ENCODE measurements at regions not wholly inside any gene's neighbourhood (a gene's known extent, or its start where the extent isn't known, plus 50 kb on each side); places are given as distances from the start of the nearest gene placed in this dataset.

DNA sequence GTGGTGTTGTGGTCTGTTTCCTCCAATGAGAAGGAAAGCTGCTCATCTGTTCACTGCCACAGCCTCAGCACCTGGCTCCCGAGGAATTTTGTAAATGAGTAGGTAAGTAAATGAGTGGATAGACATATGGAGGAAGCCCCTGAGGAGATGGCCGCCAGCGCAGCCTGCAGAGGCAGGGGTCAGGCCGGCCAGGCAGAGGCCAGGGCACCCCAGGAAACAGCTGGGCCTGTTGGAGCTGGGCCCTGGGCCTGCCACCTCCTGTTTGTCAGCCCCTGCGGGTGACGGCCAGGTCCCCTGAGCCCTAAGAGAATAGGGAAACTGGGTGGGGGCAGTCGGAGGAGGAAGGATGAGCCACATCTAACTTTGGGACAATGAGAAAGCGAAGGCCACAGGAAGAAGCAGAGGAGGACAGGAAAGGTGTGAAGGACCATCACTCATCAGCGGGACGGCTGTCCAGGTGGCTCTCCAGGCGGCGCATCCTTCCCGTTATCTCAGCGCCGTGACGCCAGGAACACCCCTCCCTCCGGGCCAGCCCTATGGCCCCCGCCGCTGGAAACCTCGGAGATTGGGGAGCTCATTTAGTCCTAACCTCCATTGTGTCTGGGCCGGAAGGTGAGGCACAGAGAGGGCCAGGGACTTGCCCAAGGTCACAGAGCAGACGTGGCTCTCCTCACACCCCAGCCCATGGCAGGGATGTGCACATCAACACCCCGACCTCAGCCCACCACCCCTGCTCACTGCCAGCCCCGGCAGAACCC lies 142.3 kb upstream of the UNC5B start:
- no peak for DNase-seq (ENCODE audit: low spot score)

DNA sequence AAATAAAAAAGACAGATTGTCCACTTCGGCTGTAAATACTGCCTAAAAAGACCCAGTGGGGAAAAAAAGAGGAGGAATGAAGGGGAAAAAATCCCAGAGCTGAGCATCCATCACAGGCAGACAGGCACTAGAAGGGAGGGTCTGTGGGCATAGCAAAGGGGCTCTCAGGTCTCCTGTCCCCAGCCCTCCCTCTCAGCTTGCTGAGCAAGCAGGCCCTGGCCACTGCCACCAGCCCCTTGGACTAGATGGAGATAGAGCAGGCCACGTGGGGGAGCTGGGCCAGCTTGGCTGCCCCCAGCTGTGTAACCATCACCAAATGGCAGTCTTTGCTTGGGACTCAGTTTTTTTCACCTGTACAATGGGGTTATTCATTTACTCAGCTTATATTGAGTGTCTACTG lies 141.6 kb upstream of the UNC5B start:
- DNase-seq (ENCODE audit: low spot score): no peak

DNA sequence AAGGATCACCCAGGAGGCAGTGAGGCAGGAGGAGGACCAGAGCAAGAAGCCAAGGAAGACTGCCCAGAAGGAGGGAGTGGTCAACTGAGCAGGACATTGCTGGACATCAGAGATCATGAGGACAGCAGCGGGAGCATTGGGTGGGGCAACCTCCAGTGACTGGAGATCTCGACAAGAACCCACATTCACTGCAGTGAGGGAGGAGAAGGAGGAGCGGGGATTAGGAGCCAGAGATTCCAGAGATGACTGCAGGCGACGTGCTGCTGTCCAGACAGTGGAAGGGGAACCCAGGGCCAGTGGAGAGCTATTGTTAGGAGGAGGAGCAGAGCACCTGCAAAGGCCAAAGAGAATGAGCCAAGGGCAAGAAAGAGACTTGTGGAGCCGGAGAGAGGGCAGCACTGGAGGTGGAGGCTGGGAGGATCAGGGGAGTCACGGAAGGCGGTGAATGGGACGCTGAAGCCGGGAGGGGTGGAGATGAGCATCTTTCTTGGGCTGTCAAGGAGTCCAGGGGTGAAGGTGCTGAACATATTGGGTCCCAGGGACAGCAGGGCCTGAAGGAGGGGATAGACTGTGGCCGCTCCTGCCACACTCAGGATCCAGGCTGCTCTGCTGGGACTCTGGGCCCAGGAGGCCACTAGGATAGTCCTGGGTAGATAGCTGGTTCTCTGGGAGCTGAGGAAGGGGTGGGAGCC lies 140.1 kb upstream of the UNC5B start:
- DNase-seq (ENCODE audit: low spot score): no peak

DNA sequence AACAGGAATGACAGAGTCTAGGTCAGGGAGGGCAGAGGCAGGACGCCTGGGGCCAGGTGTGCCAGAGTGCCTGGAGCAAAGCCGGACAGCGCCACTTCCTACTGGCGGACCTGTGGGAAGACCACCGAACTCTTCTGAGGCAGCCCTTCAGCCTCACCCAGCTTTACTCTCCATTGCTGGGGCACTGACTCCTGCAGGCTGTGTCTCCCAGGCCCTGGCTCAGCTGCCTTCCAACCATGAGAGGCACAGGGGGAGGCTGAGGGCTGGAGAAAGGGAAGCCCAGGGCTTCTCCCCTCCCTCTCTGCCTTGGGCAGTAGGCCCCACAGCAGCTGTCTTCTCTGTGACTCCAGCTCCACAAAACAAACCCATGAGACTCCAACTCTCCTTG lies 139.6 kb upstream of the UNC5B start:
- DNase-seq (ENCODE audit: low spot score): no peak

DNA sequence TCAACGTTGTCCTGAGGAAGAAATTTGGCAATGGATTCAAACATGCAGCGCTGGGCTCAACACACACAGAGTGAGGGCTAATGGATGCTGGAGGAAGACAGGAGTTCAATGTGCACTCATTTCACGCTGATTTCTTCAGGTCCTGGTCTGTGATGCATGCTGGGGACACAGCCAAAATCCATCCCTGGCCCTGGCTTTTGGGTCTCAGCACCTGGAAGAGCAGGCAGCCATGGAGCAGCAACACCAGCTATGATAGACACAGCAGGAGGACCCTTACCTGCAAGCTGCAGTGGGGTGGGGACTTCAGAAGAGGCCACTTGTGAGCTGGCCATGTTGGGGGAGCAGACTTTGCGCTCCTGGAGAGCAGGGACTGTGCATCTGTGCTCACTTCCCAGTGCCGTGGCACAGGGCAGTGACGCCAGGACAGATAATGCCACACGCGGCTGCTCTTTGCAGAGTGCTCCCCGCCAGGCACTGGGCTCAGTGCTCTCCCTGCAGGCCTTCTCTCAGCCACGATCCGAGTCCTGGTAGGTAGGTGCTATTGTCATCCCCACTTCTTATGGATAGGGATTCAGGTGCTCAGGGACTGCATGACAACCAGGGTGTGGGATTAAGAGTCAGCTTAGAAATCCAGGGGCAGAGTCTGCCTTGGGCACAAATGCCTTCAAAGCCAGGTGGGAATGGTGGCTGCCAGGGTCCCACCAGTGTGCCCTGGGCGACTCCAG lies 138.8 kb upstream of the UNC5B start:
- no peak for DNase-seq (ENCODE audit: low spot score)

DNA sequence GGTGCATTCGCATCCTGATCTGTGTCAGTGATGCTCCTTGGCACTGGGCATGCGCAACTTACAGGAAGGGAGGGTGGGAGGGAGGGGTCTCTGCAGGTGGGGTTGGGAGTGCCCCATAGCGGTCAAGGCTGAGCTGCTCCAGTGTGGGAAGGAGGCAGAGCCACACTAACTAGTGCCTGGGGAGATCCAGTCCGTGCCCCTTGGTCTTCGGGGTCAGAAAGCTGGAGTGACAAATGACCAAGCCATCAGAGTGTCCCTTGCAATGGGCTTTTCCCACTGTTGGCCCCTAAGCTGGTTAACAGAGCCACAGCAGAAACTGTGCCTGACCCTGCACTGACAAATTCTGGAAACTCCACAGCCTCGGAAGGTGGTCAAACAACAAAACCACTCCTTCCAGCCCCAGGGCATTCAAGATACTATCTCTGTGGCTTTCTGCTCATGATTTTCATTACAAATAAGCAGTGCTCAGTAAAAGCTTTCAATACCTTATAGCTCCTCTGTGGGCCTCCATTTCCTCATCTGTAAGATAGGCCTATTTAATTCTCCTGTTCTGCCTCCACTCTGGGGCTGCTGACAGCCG lies 138.1 kb upstream of the UNC5B start:
- no peak for DNase-seq (ENCODE audit: low spot score)

DNA sequence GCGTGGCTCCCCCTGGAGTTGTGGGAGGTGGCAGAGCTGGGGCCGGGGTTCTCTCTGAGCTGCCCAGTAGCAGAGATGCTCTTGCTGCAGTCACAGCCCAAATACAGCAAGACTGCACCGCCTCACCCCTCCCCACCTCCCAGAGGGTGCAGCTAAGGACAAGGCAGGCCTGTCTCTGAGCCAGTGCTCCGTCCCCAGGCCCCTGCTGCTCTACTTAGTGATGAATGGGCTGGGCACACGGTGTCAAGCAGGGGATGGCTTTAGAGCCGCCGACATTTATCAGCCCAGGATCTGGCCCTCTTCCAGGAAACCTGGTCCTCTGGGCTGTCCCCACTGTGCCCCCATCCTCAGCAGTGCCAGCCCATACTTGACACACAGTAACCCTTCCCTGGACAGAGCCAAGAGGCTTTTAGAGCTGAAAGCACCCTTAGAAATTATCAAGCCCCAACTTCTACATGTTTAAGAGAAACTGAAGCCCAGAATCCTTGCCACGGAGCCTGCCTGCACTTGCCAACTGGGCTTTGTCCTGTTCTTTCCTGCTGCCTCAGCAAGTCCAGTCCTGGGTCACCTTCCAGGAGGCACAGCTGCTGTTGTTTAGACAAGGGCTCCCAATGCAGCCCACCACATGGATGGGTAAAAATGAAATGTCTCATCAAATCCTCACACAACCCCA lies 137.1 kb upstream of the UNC5B start:
- DNase-seq (ENCODE audit: low spot score): no peak

DNA sequence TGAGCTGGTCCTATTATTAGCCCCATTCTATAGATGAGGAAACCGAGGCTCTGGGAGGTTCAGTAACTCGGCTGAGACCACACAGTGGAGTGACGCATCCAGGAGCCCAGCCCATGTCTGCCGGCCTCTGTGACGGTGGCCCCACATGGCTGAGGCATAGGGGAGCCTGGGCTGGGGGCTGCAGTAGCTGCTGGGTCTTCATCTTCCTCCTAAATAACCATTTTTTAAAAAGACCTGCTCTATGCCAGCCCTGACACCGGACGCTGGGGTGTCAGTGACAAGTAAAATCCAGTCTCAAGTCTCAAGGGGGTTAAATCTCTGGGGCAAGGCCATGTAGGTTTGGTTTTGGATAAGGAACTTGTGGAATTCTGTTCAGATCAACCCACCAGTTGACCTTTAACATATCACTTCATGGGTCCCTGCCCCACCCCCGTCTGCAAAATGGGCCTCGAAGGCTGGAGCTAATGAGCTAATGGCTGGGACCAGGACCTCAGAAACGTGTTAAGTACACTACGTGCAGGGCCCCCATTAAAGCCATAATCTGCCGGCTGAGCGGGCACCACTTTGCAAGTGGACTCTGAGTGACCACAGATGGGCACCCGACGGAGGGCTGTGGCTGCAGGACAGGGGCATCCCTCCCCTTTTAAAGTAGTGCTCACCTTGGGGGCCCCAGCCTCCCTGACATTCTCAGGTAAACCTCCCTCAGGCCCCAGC lies 136.5 kb upstream of the UNC5B start:
- no peak for DNase-seq (ENCODE audit: low spot score)

DNA sequence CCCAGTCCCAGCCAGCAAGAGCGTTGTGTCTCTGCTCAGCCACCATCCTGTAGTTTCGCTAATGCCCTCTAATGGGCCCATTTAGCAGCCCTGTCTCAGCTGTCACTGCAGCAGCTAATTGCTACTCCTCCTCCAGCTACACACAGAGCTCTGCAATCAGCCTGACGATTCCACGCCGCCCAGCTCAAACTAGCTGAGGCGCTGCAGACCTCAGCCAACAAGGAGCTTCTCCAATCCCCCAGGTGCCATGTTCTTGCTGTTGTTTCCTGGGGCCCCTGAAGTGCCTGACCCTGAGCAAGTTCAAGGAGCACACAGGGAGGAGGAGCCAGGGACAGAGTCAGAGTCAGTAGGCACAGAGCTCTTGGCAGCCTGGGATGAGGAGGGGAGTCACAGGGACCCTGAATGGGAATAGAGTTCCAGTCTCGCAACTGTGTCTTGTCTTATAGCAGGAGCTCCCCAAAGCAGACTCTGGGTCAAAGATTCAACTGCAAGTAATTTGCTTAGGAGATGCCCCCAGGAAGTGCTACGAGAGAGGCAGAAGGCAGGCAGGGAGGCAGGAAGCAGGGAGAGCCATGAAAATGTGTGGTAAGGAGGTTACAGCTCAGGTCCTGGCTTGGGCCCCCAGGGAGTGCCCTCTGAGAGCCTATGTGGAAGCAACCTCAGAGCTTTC lies 135.8 kb upstream of the UNC5B start:
- DNase-seq (ENCODE audit: low spot score): no peak

DNA sequence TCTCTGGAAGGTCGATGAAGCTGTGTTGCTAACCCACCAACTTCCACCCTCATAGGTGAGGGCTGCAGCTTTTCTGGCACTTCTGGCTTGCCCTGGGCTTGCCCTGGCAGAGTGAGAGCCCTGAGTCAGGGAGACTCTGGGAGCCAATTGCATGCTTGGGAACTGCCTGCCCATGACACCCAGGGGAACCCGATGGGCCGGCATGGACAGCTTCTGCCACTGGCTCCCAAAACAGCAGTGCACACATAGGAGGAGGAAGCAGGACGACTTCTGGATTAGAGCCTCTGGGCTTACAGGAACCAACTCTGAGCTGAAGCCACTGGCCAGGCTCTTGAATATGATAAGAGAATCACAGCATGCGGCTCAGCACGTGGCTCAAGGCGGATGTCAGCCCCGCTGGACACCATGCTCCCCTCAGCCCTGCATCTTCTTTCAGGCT lies 135.2 kb upstream of the UNC5B start:
- DNase-seq (ENCODE audit: low spot score): no peak

DNA sequence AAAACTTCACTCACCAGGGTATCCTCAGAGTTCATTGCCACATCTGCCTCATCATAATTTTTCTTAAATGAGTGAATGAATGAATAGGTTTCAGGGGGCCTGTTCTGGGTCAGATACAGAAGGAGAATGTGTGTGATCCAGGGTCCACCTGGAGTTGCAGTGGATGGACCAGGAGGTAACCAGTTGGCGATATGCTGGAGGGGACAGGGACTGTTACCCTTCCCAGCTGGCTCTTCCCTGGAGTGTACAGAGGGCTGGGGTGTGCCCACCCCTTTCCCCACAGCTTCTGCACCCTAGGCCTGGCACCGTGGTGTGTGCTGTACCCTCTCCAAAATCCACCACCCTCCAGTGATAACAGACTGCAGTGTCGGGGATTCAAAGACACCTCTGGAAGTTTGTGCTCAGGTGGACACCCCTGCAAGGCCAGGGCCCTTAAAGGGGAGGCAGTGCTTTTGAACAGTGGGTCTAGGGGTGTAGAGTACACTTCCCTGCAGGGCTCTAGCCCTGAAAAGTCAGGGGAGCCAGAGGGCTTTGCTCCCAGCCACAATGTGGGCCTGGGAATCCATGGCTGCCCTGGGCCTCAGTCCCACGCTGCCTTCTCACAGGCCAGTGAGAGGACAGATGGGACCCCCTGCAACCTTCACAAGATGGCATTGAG lies 134.4 kb upstream of the UNC5B start:
- DNase-seq (ENCODE audit: low spot score): no peak

DNA sequence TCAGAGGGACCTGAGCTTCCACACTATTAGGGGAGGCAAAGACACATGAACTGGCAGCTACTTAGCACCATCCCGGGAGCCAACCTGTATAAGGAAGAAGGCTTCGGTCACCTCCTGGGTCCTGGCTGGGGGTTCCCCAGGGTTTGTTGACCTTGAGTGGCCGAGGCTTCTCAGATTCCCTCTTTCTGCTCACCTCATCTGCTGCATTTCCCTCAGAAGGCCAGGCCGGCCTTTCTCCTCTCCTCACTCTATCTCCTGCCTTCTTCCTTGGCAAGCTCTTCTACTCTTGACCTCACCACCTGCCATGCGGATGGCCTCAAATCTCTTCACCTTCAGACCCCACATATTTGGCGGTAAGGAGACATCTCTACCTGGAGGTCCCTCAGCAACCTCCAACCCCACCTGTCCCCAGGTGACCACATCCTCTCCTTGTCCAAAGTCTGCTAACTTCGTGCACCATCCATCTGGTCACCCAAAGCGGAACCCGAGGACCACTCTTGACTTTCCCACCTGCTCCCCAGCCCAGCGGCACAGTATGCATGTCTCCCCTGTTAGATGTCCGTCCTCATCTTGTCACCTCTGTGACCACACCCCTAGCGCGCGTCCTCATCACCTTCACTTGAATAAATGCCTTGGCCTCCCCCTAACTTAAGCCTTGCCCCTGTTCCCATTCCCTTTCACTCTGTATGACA lies 133.8 kb upstream of the UNC5B start:
- no peak for DNase-seq (ENCODE audit: low spot score)

DNA sequence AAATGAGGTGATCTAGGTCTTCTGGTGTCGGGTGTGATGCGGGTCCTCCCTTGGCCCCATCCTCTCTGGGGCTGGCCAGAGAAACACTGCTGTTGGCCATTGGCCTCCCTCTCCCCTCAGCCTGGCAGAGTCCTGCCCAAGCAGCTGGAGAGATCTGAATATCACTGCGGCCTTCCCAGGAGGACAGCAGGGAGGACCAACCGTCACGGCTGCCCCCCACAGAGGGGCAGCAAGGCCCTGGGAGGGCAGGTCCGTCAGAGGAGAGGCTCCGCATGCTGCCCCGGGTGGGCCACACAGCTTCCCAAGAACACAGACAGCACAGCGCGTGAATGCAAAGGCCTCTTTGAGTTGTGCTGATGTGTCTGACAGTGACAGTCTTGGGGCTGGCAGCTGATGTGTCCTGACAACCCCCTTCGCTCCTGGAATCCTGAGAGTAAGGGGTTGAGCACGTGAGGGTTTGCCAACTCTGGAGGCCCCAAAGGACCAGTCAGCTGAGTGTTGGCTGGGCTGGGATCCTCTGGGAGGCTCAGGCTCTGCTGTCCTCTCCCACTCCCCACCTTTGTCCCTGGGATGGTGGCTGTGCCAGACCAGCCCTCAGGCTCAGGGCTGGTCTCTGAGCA lies 132.5 kb upstream of the UNC5B start:
- no peak for DNase-seq (ENCODE audit: low spot score)

DNA sequence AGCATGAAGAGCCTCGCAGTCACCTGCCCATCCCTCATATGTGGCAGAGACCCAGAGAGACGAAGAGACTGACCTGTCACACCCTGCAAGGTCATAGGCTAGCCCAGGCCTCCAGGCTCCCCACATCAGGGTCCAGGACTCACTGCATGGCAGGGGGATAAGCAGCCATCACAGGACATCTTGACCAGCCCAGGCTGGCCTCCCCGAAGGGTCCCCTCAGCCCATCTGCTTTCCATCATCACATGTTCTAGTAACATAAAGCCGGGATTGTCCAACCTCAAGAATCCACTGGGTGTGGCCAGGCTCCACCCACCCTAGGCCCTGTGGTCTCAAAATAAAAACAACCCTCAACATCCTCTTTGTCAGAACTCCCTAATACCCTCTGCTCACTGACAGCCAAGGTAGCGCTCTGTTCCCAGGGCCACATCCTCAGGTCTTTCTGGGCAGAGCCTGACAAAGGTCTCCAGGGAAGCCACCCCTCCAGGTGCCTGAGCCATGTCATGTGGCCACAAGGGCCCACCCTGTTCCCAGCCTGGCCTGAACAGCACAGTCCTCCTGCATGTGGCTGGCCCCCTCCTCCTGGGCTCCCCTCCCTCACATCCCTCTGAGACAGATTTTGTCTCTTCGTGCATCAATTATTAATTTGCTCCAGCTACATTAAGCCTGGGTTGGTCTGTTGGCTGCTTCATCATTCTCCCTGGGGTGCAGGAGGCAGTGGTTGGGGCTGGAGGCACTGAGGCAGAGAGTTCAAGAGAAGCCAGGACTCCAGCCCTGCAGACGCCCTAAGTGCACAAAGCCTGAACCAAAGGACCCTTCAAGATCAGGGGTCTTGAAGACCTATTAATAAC lies 131.8 kb upstream of the UNC5B start:
- DNase-seq (ENCODE audit: low spot score): no peak

DNA sequence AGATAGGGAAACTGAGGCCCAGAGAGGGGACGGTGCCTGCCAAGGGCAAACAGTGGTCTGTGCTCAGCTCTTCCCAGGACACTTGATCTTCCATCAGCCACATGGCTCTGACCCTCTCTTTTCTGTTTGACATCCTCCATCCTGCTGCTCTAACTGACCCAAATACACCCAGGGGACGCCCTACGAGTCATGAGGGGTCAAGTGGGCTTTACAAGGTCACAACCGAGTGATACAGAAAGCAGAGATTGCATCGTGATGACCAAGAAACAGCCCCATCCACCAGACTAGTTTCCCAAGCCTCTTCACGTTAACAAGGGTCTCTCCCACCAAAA lies 131.2 kb upstream of the UNC5B start:
- DNase-seq (ENCODE audit: low spot score): no peak

DNA sequence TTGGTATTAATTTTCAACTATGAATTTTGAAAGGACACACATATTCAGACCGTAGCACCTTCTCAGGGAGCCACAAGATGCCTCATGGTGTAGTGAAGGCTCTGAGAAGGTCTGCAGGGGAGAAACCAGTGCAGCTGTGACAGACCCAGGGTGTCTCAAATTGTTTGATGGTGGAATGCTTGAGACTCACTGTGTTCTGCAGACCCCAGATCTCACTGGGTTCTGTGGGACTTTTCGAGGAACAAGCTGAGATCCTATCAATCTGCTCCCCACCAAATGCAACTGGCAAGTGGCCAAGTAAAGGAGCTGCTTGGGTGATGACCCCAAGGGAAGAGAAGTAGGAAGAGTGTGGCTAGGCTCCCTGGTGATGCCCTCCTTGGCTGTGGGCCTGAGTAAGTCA lies 130.5 kb upstream of the UNC5B start:
- no peak for DNase-seq (ENCODE audit: low spot score)

DNA sequence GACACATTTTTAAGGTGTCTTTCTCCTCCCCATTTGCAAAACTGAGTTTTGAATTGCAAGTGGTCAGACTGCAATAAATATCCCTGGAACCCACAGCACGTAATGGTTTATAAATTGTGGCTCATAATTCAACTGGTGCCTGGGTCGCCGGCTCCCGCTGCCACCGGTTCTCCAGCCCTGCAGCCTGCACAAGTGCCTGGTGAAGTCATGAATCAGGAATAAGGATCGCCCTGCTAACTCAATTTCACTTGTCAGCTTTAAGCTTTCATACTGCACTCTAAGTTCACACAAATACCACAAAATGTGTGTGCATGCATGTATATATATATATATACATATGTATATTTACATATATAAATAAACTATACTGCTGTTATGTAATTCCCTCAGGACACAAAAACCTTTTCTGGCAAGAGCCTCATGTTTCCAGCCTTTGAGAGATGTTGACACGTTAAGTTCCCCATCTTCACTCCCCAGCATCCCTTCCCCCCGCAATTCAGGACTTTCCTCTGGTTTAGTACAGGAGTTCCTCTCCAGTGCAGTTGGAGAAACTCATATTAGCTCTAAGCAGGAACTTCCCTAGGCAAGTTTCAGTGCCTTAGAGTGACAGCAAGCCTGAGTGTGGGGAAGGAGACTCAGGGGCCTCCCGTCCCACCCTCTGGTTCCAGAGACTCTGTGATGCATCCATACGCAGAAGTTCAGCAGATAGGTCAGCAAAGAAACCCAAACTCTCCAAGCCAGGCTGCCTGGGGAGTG lies 129.2 kb upstream of the UNC5B start:
- no peak for DNase-seq (ENCODE audit: low spot score)

DNA sequence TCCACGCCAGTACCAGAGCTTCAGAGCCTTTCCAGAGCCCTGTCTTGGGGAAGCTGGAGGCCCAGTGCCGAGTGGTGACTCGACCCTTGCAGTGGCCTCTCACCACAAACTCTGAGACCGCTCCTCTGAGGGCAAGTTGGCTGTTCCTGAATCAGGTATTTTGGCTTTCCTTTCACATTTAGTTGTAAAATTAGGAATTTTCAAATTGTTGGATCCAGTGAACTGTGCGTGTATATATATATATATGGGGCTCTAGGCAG lies 128.7 kb upstream of the UNC5B start:
- no peak for DNase-seq (ENCODE audit: low spot score)

All from H4 (cell line).